Endothelial cell of umbilical vein (primary cell): ENCODE measurements at regions not wholly inside any gene's neighbourhood (a gene's known extent, or its start where the extent isn't known, plus 50 kb on each side); places are given as distances from the start of the nearest gene placed in this dataset.

Source experiments
- BruUV-seq: library from RNA; stranded (reverse); fragments of 400-500 nt; replicated peaks from 2 replicates; lab custom pipeline; 2021; lab: Mats Ljungman, UMichigan
- CTCF ChIA-PET: fragments of 300-600, 350-600 bp; sonication (Branson Sonifier 250); formaldehyde crosslinking; loops from one replicate; lab custom pipeline; 2021; ENCODE audit warnings: antibody characterized with exemption, inconsistent platforms; lab: Charles Lee
- POLR2A ChIA-PET: fragments of 300-600, 350-600 bp; sonication (Branson Sonifier 250); formaldehyde crosslinking; loops from one replicate; lab custom pipeline; 2021; ENCODE audit warnings: antibody characterized with exemption, inconsistent platforms; lab: Charles Lee
- DNase-seq: peaks from one replicate; pipeline ENCODE4 v3.0.0-alpha.2; 2011; ENCODE audit warnings: low read depth, low spot score
- FAIRE-seq: peaks from 2 replicates; lab custom pipeline; 2011; peaks lifted over from hg19 to GRCh38; lab: Jason Lieb, UNC
- H2AFZ ChIP-seq: 2 replicates; pipeline ENCODE4 v1.6.0; 2012; ENCODE audit warnings: low read depth, low read length, control low read depth, inconsistent platforms
- H3K27ac ChIP-seq: 2 replicates; pipeline ENCODE4 v1.5.1; 2011; ENCODE audit warnings: low read depth, mild to moderate bottlenecking, control low read depth, low read length, moderate library complexity; ENCODE audit not compliant: insufficient read depth
- H3K27me3 ChIP-seq, 2 experiments: 2 replicates each; pipeline versions ENCODE4 v1.6.0 to v1.6.1; 2011; ENCODE audit warnings: low read length in 2 of 2, mixed read lengths in 1 of 2; ENCODE audit not compliant: control insufficient read depth in 2 of 2, insufficient read depth in 2 of 2
- H3K36me3 ChIP-seq, 2 experiments: 2 replicates in 1 of 2; 3 replicates in 1 of 2; pipeline ENCODE4 v1.5.1; 2011; ENCODE audit warnings: low read length in 2 of 2, mild to moderate bottlenecking in 1 of 2, moderate library complexity in 1 of 2; ENCODE audit not compliant: control insufficient read depth in 2 of 2, insufficient read depth in 2 of 2; ENCODE audit errors: extremely low read depth in 1 of 2
- H3K4me1 ChIP-seq: 3 replicates; pipeline ENCODE4 v1.5.1; 2011; ENCODE audit warnings: mild to moderate bottlenecking, low read length; ENCODE audit not compliant: control insufficient read depth, insufficient read depth; ENCODE audit errors: extremely low read depth
- H3K4me2 ChIP-seq: 2 replicates; pipeline ENCODE4 v1.6.1; 2011; ENCODE audit warnings: low read length, control low read depth, mixed read lengths; ENCODE audit not compliant: insufficient read depth
- H3K4me3 ChIP-seq, 3 experiments: fragments of 200-600 bp in 1 of 3; sonication (generic), shearing (Covaris generic) in 1 of 3; replicated peaks in 1 of 3; 2 replicates each; pipeline ENCODE4 v1.5.1; 2011 to 2016; ENCODE audit warnings: control low read depth in 3 of 3, low read length in 3 of 3, mild to moderate bottlenecking in 2 of 3, inconsistent platforms in 1 of 3, low read depth in 1 of 3, moderate library complexity in 1 of 3; ENCODE audit not compliant: insufficient read depth in 1 of 3
- H3K79me2 ChIP-seq: 2 replicates; pipeline ENCODE4 v1.6.0; 2012; ENCODE audit warnings: low read length, inconsistent platforms; ENCODE audit not compliant: control insufficient read depth, insufficient read depth
- H3K9ac ChIP-seq: replicated peaks from 2 replicates; pipeline ENCODE3; 2011; ENCODE audit warnings: low read length, control low read depth; ENCODE audit not compliant: insufficient read depth; ENCODE audit errors: extremely low read depth
- H3K9me1 ChIP-seq: replicated peaks from 3 replicates; pipeline ENCODE4 v1.6.0; 2011; ENCODE audit warnings: mild to moderate bottlenecking, low read length; ENCODE audit not compliant: control insufficient read depth, insufficient read depth; ENCODE audit errors: extremely low read depth
- H3K9me3 ChIP-seq: replicated peaks from 2 replicates; pipeline ENCODE4 v1.5.1; 2012; ENCODE audit warnings: low read length, inconsistent platforms; ENCODE audit not compliant: control insufficient read depth, insufficient read depth
- H4K20me1 ChIP-seq: replicated peaks from 2 replicates; pipeline ENCODE3; 2011; ENCODE audit warnings: mild to moderate bottlenecking, low read length; ENCODE audit not compliant: control insufficient read depth, insufficient read depth; ENCODE audit errors: extremely low read depth
- CTCF ChIP-seq, 2 donors: IDR thresholded peaks; 1 replicate in 1 of 2; 2 replicates in 1 of 2; pipeline ENCODE4 v1.5.1; 2011; ENCODE audit warnings: low read length in 2 of 2, mild to moderate bottlenecking in 2 of 2, moderate library complexity in 2 of 2, control low read depth in 1 of 2, inconsistent platforms in 1 of 2, low read depth in 1 of 2; ENCODE audit not compliant: insufficient read depth in 1 of 2; ENCODE audit errors: extremely low read depth in 1 of 2
- EZH2 ChIP-seq: IDR thresholded peaks from 2 replicates; pipeline ENCODE4 v1.6.1; 2012; ENCODE audit warnings: borderline replicate concordance, low read depth, mild to moderate bottlenecking, moderate library complexity, low read length, inconsistent platforms; ENCODE audit not compliant: severe bottlenecking
- FOS ChIP-seq: IDR thresholded peaks from 2 replicates; pipeline ENCODE4 v1.6.1; 2011; ENCODE audit warnings: mild to moderate bottlenecking, low read length, moderate library complexity, borderline replicate concordance; ENCODE audit not compliant: insufficient read depth
- GATA2 ChIP-seq: IDR thresholded peaks from 2 replicates; pipeline ENCODE4 v1.7.0; 2011; ENCODE audit warnings: low read depth, mild to moderate bottlenecking, moderate library complexity, mixed read lengths, low read length; ENCODE audit not compliant: insufficient read length, insufficient read depth
- JUN ChIP-seq: IDR thresholded peaks from 2 replicates; pipeline ENCODE4 v1.6.1; 2011; ENCODE audit warnings: borderline replicate concordance, low read depth; ENCODE audit not compliant: insufficient read length, insufficient read depth
- MAX ChIP-seq: IDR thresholded peaks from 2 replicates; pipeline ENCODE4 v1.6.1; 2011; ENCODE audit not compliant: insufficient read depth, insufficient read length
- MYC ChIP-seq: IDR thresholded peaks from one replicate; pipeline ENCODE4 v1.6.1; 2011; ENCODE audit warnings: mild to moderate bottlenecking, low read depth, low read length
- POLR2A ChIP-seq: IDR thresholded peaks from 2 replicates; pipeline ENCODE4 v1.6.1; 2012; ENCODE audit warnings: low read depth, mild to moderate bottlenecking, control low read depth, low read length
- POLR2AphosphoS5 ChIP-seq: IDR thresholded peaks from 2 replicates; pipeline ENCODE4 v1.6.1; 2012; ENCODE audit warnings: low read depth, mild to moderate bottlenecking, control low read depth, low read length, moderate library complexity; ENCODE audit not compliant: insufficient read depth
- dilution Hi-C: fragments of 300-500 bp; cut with MboI; formaldehyde crosslinking; loops from one replicate; pipeline ENCODE4 v1.15.0; 2019; ENCODE audit warnings: low sequenced_read_pairs; ENCODE audit not compliant: extremely low pct_ligation_motif_present
- intact Hi-C: fragments of 100-400 bp; cut with micrococcal nuclease; formaldehyde crosslinking; loops from one replicate; pipeline ENCODE4 v1.10.0; 2022

- no TSS peak for BruUV-seq
- dilution Hi-C loops: no loop called here
- Histone ChIP-seq H3K9ac (no peak overlapping the region), H3K4me1 (no peaks in the 10 kb centered on the region), H4K20me1 (no peaks in the 10 kb centered on the region), H3K9me1 (no peaks in the 10 kb centered on the region), H3K4me3 (no peak overlapping the region), H3K27me3 (no peaks in the 10 kb centered on the region), H3K79me2 (no peaks in the 10 kb centered on the region), H3K27ac (no peak overlapping the region), H2AFZ (no peak overlapping the region), H3K9me3 (peaks cover 2% of the 10 kb centered on the region), H3K36me3 (no peaks in the 10 kb centered on the region), H3K4me2 (no peak overlapping the region)
- ChIA-PET POLR2A (no interaction called here), CTCF (no interaction called here)
- no peak for DNase-seq
- TF ChIP-seq EZH2: no peak
- TF ChIP-seq CTCF (IDR thresholded peaks at IDR 0.05; ENCODE audit: extremely low read depth in 1 of 2, insufficient read depth in 1 of 2, low read depth in 1 of 2, low read length in 2 of 2): no peak
- no peak for TF ChIP-seq JUN
- TF ChIP-seq GATA2: no peak
- TF ChIP-seq MYC: no peak
- no peak for TF ChIP-seq POLR2A
- no peak for TF ChIP-seq MAX
- TF ChIP-seq FOS: no peak
- TF ChIP-seq POLR2AphosphoS5: no peak
- no peak for FAIRE-seq
- intact Hi-C loops: no loop called here
These were observed 338.1 kb downstream of the ACTR3B start for GRCh38 chr7:153097511-153098201.
